ENCODE measurements at regions not wholly inside any gene's neighbourhood (a gene's known extent, or its start where the extent isn't known, plus 50 kb on each side); places are given as distances from the start of the nearest gene placed in this dataset.

- Histone ChIP-seq H3K36me3 (ENCODE audit: insufficient read depth, low read length) (no peaks in the 10 kb centered on the region), H3K27me3 (ENCODE audit: insufficient read depth, low read length) (no peaks in the 10 kb centered on the region), H3K27ac (ENCODE audit: low read depth, low read length) (no peak overlapping the region), H3K4me1 (ENCODE audit: insufficient read depth, low read length) (no peaks in the 10 kb centered on the region), H3K9me3 (ENCODE audit: control insufficient read depth in 1 of 2, low read length in 2 of 2) (no peaks in the 10 kb centered on the region), H3K4me3 (ENCODE audit: low read length in 2 of 2) (no peak overlapping the region)
- Mint-ChIP-seq H3K4me1 (peaks cover 0 to 6% (median 1%) of the 10 kb centered on the region in 4 donors), H3K27me3 (peaks cover 0 to 6% of the 10 kb centered on the region in 2 donors), H3K27ac (no peak overlapping the region), H3K4me3 (no peak overlapping the region), H3K9me3 (no peaks in the 10 kb centered on the region), H3K36me3 (no peaks in the 10 kb centered on the region)
- DNase-seq: no peak
- ChIA-PET CTCF (ENCODE audit: partially characterized antibody) (interaction anchor here (1.1 to 1.6 kb wide), 2 partner anchors 9 to 207 kb away, joined by 3 read pairs; no protein-coding TSS in a partner anchor), POLR2A (ENCODE audit: partially characterized antibody) (no interaction called here)
- intact Hi-C loops (cut with micrococcal nuclease): no loop called here
These were observed 88.1 kb upstream of the KLF7 start for GRCh38 chr2:207253666-207254345.

DNA sequence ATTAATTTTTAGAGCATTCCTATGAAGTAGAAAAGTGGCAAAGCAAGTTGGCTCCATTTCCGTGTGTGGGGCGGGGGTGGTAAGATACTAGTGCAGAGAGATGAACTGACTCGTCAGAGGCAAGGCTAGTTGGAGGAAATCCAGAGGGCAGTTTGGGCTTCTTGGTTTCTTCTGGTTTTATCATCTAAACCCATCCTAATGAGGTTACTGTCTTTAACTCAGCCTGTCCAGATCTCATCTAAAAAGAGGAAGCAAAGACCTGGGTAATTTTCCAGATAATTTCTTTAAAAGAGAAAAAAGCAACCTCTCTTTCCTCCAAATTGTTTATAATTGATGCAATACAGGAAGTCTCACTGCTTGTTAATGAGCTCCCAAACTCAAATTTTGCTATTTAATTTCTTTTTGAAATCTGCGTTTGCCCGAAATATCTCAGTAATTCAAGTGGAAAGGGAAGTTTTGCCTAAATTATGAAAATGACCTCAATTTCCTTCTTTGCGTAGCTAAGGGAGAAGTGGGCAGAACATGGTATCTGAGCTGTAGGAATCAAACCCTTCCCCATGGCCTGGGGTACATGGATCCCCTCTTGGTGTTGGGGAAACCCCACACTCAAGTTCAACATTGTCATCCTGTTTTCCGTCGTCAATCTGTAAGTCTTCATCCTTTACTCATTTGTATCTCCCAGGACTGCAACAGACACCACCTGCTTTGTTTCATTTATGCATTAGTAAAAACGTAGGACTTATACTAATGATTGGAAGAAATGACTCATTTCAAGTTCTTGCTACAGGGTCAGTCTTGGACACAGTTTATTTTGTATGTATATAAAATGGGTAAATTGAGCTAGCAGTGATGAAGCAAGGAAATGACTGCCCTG lies 89.1 kb upstream of the KLF7 start:
- H3K9me3 Mint-ChIP-seq: no peaks in the 10 kb centered on the region
- peak overlapping the region in 1 of 8 donors; percentile 21 for H3K4me3 Mint-ChIP-seq
- intact Hi-C loops (cut with micrococcal nuclease): no loop called here
- Histone ChIP-seq H3K4me1 (ENCODE audit: insufficient read depth, low read length) (no peaks in the 10 kb centered on the region), H3K27ac (ENCODE audit: low read depth, low read length) (no peak overlapping the region), H3K9me3 (ENCODE audit: control insufficient read depth in 1 of 2, low read length in 2 of 2) (no peaks in the 10 kb centered on the region), H3K27me3 (ENCODE audit: insufficient read depth, low read length) (no peaks in the 10 kb centered on the region), H3K36me3 (ENCODE audit: insufficient read depth, low read length) (no peaks in the 10 kb centered on the region), H3K4me3 (ENCODE audit: low read length in 2 of 2) (no peak overlapping the region)
- peaks cover 0 to 6% (median 1%) of the 10 kb centered on the region in 4 donors for H3K4me1 Mint-ChIP-seq
- POLR2A ChIA-PET (ENCODE audit: partially characterized antibody): no interaction called here
- CTCF ChIA-PET (ENCODE audit: partially characterized antibody): interaction anchor here (1.1 to 1.6 kb wide), 2 partner anchors 10 to 208 kb away, joined by 3 read pairs; no protein-coding TSS in a partner anchor
- no peak for DNase-seq
- peak overlapping the region in 1 of 7 donors; percentile 74 for H3K27ac Mint-ChIP-seq
- no peaks in the 10 kb centered on the region for H3K36me3 Mint-ChIP-seq
- H3K27me3 Mint-ChIP-seq: peaks cover 0 to 6% of the 10 kb centered on the region in 2 donors

- Mint-ChIP-seq H3K4me1 (peaks cover 0 to 6% (median 0%) of the 10 kb centered on the region in 4 donors), H3K36me3 (no peaks in the 10 kb centered on the region), H3K9me3 (no peaks in the 10 kb centered on the region), H3K4me3 (no peak overlapping the region), H3K27ac (no peak overlapping the region), H3K27me3 (peaks cover 0 to 6% of the 10 kb centered on the region in 2 donors)
- no peak for DNase-seq
- no peaks in the 10 kb centered on the region for H3K9me3 ChIP-seq (ENCODE audit: control insufficient read depth in 1 of 2, low read length in 2 of 2)
- intact Hi-C loops (cut with micrococcal nuclease): no loop called here
- H3K36me3 ChIP-seq (ENCODE audit: insufficient read depth, low read length): no peaks in the 10 kb centered on the region
- no peaks in the 10 kb centered on the region for H3K4me1 ChIP-seq (ENCODE audit: insufficient read depth, low read length)
- CTCF ChIA-PET (ENCODE audit: partially characterized antibody): interaction anchor here (1.6 kb wide), 1 partner anchor 11 kb away, joined by 3 read pairs; no protein-coding TSS in a partner anchor
- no peak overlapping the region for H3K4me3 ChIP-seq (ENCODE audit: low read length in 2 of 2)
- POLR2A ChIA-PET (ENCODE audit: partially characterized antibody): no interaction called here
- no peak overlapping the region for H3K27ac ChIP-seq (ENCODE audit: low read depth, low read length)
- H3K27me3 ChIP-seq (ENCODE audit: insufficient read depth, low read length): no peaks in the 10 kb centered on the region
These were observed 90.1 kb upstream of the KLF7 start for GRCh38 chr2:207255565-207256470.

GRCh38 chr2:207256476-207257207 lies 90.9 kb upstream of the KLF7 start:
- ChIA-PET CTCF (ENCODE audit: partially characterized antibody) (no interaction called here), POLR2A (ENCODE audit: partially characterized antibody) (no interaction called here)
- Histone ChIP-seq H3K4me1 (ENCODE audit: insufficient read depth, low read length) (no peaks in the 10 kb centered on the region), H3K36me3 (ENCODE audit: insufficient read depth, low read length) (no peaks in the 10 kb centered on the region), H3K4me3 (ENCODE audit: low read length in 2 of 2) (no peak overlapping the region), H3K27me3 (ENCODE audit: insufficient read depth, low read length) (no peaks in the 10 kb centered on the region), H3K27ac (ENCODE audit: low read depth, low read length) (no peak overlapping the region), H3K9me3 (ENCODE audit: control insufficient read depth in 1 of 2, low read length in 2 of 2) (no peaks in the 10 kb centered on the region)
- H3K27me3 Mint-ChIP-seq: peaks cover 0 to 6% of the 10 kb centered on the region in 2 donors
- no peaks in the 10 kb centered on the region for H3K36me3 Mint-ChIP-seq
- H3K4me1 Mint-ChIP-seq: peaks cover 0 to 4% (median 0%) of the 10 kb centered on the region in 4 donors
- no peak overlapping the region for H3K4me3 Mint-ChIP-seq
- intact Hi-C loops (cut with micrococcal nuclease): no loop called here
- peak overlapping the region in 1 of 7 donors; percentile 45 for H3K27ac Mint-ChIP-seq
- no peak for DNase-seq
- peaks cover 0 to 2% (median 0%) of the 10 kb centered on the region in 8 donors for H3K9me3 Mint-ChIP-seq

DNA sequence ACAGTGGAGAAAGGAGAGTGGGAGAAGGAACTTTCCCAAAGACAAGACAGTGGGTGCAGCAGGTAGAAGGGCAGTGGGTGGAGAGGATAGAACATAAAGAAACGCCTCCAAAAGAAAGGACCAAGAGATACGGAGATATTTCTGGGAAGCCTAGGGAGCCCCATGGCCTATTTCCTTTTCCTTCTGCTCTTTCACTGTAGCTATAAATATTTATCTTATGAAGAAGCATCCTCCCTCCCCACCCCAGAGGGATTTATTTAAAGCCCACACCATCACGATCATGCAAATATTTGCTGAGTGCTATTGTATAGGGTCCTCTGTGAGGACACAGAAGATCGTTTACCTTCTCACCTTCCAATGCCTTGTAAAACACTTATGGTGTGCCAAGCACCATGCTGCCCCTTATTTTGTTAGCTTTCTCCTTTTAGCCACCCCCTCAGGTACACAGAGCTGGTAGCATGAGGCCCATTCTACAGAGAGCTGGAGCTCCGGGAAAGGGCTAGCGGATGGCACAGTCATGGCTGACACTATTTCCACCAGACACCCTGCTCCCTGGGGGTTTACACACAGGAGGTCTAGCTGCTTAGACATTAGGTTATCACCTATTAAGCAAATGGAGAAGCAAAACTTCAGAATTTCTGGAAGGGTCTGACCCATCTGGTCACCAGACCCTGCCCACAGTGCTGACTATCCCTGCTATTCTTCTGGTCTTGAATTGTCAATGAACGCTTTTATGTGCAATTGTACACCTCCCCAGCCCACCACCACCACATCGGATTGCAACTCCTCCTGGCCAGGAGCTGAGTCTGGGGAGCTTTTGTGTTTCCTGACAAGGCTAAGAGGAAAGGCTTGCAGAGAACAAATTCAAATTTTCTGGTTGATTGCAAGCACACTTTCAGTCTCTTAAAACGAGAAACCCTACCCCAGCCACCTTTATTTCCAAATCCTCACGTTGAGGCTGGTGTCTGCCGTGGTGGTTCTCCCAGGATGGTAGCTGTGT lies 91.8 kb upstream of the KLF7 start:
- ChIA-PET CTCF (ENCODE audit: partially characterized antibody) (interaction anchor here (1.1 kb wide), 1 partner anchor 211 kb away, joined by 3 read pairs; no protein-coding TSS in a partner anchor), POLR2A (ENCODE audit: partially characterized antibody) (no interaction called here)
- peaks cover 0 to 4% (median 0%) of the 10 kb centered on the region in 4 donors for H3K4me1 Mint-ChIP-seq
- no peak overlapping the region for H3K4me3 Mint-ChIP-seq
- no peak overlapping the region for H3K4me3 ChIP-seq (ENCODE audit: low read length in 2 of 2)
- no peaks in the 10 kb centered on the region for H3K36me3 ChIP-seq (ENCODE audit: insufficient read depth, low read length)
- no peaks in the 10 kb centered on the region for H3K27me3 ChIP-seq (ENCODE audit: insufficient read depth, low read length)
- intact Hi-C loops (cut with micrococcal nuclease): no loop called here
- DNase-seq: no peak
- no peaks in the 10 kb centered on the region for H3K4me1 ChIP-seq (ENCODE audit: insufficient read depth, low read length)
- H3K27ac Mint-ChIP-seq: no peak overlapping the region
- H3K9me3 Mint-ChIP-seq: peaks cover 0 to 2% (median 0%) of the 10 kb centered on the region in 8 donors
- H3K36me3 Mint-ChIP-seq: no peaks in the 10 kb centered on the region
- no peak overlapping the region for H3K27ac ChIP-seq (ENCODE audit: low read depth, low read length)
- no peaks in the 10 kb centered on the region for H3K9me3 ChIP-seq (ENCODE audit: control insufficient read depth in 1 of 2, low read length in 2 of 2)
- H3K27me3 Mint-ChIP-seq: peaks cover 0 to 4% of the 10 kb centered on the region in 2 donors
